ENCODE measurements at regions not wholly inside any gene's neighbourhood (a gene's known extent, or its start where the extent isn't known, plus 50 kb on each side); places are given as distances from the start of the nearest gene placed in this dataset.

DNA sequence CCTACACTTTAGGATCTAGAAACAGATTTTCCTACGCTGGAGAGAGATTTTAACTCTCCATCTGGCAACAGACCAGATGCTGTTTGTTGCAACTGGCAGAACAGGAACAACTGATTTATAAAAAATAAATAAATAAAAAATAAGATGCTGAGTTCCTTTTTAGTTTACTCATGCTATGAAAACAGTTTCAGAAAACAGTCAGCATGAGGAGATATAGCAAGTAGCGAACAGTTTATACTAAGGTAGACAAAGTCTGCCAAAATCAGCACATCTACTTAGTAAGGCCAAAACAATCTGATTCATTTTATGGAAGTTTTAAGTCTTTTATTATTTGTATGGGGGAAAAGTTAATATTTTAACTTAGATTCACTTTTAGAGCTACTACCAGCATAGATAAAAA is 974.0 kb upstream of the CNTNAP5 start:
- no peak for DNase-seq

DNA sequence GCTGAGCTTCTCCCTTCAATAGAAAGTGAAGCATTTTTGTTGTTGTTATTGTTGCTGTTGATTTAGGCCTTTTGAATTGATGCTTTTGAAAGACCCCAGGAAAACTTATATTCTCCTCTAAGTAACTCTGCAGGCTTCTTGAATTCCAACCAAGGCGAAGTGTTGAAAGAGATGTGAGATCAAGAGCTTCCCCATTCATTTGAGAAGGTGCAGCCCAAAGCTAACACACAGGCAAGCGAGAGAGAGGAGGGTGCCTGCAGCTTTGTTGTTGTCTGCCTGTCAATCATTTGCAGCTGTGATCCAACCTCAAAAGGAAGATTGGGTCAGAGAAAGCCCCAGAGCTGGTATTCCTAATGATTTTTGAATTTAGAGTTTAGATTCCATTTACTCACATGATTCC is 963.6 kb upstream of the CNTNAP5 start:
- no peak for TF ChIP-seq POLR2A (IDR thresholded peaks at IDR 0.05; ENCODE audit: low read length)
- no peak for TF ChIP-seq GATA1 (IDR thresholded peaks at IDR 0.05; ENCODE audit: low read depth, low read length)
- DNase-seq = no peak

More for the DNA sequence above, 974.0 kb upstream of the CNTNAP5 start:
- TF ChIP-seq POLR2A (IDR thresholded peaks at IDR 0.05; ENCODE audit: low read length) = no peak
- TF ChIP-seq GATA1 (IDR thresholded peaks at IDR 0.05; ENCODE audit: low read depth, low read length) = no peak

DNA sequence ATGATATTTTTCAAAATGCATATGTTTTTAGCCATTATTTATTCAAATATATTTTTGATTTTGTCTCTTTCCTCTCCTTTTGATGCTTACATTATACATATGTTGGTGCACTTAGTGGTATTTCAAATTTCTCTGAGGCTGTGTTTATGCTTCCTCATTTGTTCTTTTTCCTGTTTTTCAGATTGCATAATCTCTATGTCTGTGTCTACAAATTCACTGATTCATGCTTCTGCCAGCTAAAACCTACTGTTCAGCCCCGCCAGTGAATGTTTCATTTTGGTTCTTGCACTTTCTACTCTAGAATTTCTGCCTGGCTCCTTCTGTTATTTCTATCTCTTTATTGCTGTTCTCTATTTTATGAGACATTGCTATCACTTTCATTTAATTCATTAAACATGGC is 951.7 kb upstream of the CNTNAP5 start:
- TF ChIP-seq POLR2A (IDR thresholded peaks at IDR 0.05; ENCODE audit: low read length) (no peak), GATA1 (IDR thresholded peaks at IDR 0.05; ENCODE audit: low read depth, low read length) (no peak)
- no peak for DNase-seq

DNA sequence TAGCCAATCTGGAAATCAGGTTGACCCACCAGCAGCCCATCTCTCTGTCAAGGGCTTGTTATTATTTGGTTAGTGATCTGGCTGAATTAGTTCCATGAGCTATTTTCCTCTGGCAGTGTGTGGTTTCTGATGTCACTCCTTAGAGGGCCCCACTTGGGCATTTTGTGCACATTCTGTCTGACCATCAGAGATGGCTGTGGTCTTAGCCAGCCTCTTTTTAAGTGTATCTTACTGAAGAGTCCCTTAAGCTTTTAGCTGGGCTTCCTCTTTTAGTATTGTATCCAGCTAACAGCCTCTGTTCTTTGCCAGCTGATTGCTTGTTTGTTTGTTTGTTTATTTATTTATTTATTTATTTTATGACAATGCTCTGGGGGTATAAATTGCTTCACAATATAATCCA is 951.1 kb upstream of the CNTNAP5 start:
- TF ChIP-seq POLR2A (IDR thresholded peaks at IDR 0.05; ENCODE audit: low read length) (no peak), GATA1 (IDR thresholded peaks at IDR 0.05; ENCODE audit: low read depth, low read length) (no peak)
- no peak for DNase-seq

DNA sequence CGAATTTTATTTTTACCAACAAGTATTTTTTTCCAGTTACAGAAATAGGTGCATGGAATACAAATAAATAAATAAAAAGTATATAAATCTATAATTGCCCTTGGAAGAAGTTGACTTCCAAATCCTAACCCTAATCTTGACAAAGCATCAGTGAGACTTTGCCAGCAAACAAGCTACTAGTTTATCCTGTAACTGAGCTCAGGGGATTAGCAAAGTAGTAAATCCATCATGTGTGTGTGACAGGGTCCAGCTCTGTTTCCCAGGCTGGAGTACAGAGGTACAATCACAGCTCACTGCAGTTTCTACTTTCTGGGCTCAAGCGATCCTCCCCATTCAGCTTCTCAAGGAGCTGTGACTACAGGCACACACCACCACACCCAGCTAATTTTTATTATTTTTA is 948.0 kb upstream of the CNTNAP5 start:
- no peak for DNase-seq

DNA sequence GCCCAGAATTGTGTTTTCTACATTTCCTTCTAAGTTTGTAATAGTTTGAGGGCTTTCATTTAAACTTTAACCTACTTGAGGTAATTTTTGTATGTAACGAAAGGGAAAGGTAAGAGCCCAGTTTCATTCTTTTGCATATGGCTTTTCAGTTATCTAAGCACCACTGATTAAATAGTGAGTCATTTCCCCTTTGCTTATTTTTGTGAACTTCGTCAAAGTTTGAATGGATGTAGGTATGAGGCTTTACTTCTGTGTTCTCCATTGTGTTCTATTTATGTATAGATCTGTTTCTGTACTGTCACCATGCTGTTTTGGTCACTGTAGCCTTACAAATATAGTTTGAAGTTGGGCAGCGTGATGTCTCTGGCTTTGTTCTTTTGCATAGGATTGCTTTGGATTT is 944.8 kb upstream of the CNTNAP5 start:
- no peak for DNase-seq
- TF ChIP-seq POLR2A (IDR thresholded peaks at IDR 0.05; ENCODE audit: low read length) (no peak), GATA1 (IDR thresholded peaks at IDR 0.05; ENCODE audit: low read depth, low read length) (no peak)

More for the DNA sequence above, 948.0 kb upstream of the CNTNAP5 start:
- TF ChIP-seq POLR2A (IDR thresholded peaks at IDR 0.05; ENCODE audit: low read length) (no peak), GATA1 (IDR thresholded peaks at IDR 0.05; ENCODE audit: low read depth, low read length) (no peak)

DNA sequence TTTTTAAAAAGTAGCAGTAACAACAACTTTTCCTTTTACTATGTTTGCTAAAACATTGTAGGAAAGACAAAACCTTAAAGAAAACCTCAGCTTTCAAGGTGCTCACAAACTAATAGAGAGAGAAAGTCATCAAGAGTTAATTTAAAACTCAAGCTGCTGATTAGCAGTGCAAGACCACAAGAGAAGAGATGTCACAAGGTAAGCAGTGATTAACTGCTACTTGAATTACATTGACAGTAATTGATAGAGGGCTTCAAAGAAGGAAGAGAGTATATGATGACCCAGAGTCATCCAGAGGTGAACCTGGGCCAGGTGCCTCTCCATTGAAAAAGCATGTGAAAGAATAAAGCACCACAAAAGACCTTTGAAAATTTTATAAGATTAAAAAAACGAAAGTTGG is 939.6 kb upstream of the CNTNAP5 start:
- no peak for DNase-seq
- TF ChIP-seq POLR2A (IDR thresholded peaks at IDR 0.05; ENCODE audit: low read length) (no peak), GATA1 (IDR thresholded peaks at IDR 0.05; ENCODE audit: low read depth, low read length) (no peak)

DNA sequence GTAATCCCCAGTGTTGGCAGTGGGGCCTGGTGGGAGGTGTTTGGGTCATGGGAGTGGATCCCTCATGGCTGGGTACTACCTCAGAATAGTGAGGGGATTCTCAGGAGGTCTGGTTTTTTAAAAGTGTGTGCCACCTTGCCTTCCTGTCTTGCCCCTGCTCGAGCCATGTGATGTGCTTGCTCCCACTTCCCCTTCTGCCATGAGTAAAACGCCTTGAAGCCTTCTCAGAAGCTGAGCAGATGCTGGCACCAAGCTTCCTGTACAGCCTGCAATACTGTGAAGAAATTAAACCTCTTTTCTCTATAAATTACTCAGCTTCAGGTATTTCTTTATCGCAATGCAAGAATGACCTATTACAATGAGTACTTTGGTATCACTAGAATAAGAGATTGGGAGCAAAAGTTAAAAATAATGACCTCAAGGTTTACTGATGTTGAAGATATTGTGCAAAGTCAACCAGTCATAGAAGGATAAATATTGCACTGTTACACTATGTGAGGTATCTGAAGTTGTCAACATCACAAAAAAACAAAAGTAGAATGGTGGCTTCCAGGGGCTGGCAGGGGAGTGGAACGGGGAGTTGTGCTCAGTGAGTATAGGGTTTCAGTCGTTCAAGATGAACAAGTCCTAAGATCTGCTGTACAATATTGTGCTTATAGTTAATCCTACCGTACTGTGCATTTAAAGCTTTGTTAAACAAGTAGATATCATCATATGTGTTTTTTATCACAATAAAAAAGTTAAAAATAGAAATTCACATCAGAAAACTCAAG is 938.3 kb upstream of the CNTNAP5 start:
- TF ChIP-seq GATA1 (IDR thresholded peaks at IDR 0.05; ENCODE audit: low read depth, low read length) (no peak), POLR2A (IDR thresholded peaks at IDR 0.05; ENCODE audit: low read length) (no peak)
- DNase-seq = no peak

DNA sequence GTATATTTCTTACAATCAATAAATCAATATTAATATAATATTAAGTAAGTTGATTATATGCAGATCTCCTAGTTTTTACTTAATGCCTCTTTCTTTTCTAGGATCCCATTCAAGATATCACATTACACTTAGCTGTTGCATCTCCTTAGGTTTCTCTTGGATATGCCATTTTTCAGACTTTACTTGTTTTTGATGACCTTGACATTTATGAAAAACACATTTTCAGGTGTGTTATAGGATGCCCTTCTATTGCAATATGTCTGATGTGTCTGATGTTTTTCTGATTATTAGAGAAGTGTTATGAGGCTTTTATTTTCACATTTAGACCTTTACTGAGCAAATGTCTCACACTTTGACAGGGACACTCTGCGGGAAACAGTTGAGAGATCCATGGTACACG is 933.6 kb upstream of the CNTNAP5 start:
- DNase-seq = no peak
- TF ChIP-seq GATA1 (IDR thresholded peaks at IDR 0.05; ENCODE audit: low read depth, low read length) (no peak), POLR2A (IDR thresholded peaks at IDR 0.05; ENCODE audit: low read length) (no peak)

DNA sequence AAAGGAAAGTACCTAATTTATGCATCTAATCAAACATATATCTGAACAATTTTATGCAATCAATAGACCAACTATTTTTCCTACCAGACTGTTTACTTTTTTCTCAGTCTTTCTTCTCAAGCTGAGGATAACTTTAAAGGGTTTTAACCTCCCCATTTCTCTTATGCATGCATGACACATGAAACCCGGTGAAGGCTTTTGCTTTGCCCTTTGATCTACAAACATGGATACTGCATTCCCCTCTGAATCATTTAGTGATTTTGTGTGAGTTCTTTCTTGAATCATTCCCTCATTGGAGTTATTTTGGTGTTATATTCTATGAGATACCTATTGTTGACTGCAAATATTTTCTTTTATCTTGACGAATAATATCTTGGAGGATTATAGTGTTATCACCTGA is 931.9 kb upstream of the CNTNAP5 start:
- no peak for TF ChIP-seq POLR2A (IDR thresholded peaks at IDR 0.05; ENCODE audit: low read length)
- TF ChIP-seq GATA1 (IDR thresholded peaks at IDR 0.05; ENCODE audit: low read depth, low read length) = no peak
- DNase-seq = no peak

DNA sequence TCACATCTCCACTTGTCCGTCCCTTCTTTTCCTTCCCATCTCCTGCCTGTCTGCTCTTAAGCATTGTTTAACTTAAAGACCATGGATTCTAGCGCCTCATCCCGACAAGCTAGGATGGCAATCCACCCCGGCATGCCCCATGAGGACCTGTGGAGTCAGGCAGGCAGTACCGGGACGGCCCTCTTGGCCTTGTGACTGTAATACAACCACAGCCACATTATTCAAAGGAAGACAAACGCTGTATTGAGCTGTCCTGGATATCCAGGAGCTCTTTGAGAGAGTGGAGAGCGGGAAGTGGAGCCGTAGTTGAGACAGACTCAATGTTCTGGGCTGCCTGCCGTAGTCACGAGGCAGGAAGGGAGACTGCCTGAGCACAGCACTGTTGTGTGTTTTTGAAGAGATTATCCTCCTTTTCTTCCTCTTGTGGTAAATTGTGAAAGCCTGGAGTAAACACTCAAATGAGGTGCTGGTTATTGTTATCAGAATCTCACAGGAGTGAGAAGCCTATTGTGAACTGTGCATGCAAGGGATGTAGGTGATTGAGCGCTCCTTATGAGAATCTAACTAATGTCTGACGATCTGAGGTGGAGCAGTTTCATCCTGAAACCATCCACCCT is 929.8 kb upstream of the CNTNAP5 start:
- TF ChIP-seq POLR2A (IDR thresholded peaks at IDR 0.05; ENCODE audit: low read length) (no peak), GATA1 (IDR thresholded peaks at IDR 0.05; ENCODE audit: low read depth, low read length) (no peak)
- no peak for DNase-seq

DNA sequence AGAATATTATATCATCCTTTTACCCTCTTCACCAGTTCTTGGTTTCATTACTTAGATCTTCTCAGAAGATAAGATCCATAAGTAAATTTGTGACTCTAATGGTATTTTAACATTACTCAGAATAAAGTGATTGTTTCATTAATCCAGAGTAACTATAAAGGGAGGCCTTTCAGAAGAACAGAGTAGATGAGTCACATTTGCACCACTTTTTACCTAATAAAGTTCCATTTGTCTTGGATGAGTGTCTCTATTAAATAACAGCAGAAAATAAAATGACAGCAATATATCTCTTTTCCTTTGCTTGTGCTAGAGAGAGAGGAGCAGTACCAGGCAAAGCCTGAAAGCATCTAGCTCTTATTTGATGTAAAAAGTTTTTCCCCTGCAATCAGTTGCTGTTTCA is 926.5 kb upstream of the CNTNAP5 start:
- no peak for TF ChIP-seq POLR2A (IDR thresholded peaks at IDR 0.05; ENCODE audit: low read length)
- no peak for TF ChIP-seq GATA1 (IDR thresholded peaks at IDR 0.05; ENCODE audit: low read depth, low read length)
- DNase-seq = no peak

DNA sequence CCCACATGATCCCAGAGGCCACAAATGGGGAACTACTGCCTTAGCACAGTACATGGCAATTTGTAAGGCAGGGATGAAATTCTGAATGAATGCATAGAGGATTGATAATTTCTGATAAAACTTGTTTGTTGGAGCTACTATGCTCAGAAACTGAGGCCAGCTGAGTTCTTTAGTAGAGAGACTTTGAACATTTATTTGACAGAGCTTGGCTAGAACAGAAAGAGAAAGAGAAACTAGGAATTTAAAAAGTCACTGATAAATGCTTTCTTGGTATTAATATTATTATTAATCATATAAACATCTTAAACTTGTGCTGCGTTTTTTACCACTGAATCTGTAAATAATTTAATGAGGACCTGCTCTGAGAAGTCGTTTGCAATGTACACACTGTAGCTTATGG is 923.7 kb upstream of the CNTNAP5 start:
- TF ChIP-seq GATA1 (IDR thresholded peaks at IDR 0.05; ENCODE audit: low read depth, low read length) (no peak), POLR2A (IDR thresholded peaks at IDR 0.05; ENCODE audit: low read length) (no peak)
- no peak for DNase-seq

DNA sequence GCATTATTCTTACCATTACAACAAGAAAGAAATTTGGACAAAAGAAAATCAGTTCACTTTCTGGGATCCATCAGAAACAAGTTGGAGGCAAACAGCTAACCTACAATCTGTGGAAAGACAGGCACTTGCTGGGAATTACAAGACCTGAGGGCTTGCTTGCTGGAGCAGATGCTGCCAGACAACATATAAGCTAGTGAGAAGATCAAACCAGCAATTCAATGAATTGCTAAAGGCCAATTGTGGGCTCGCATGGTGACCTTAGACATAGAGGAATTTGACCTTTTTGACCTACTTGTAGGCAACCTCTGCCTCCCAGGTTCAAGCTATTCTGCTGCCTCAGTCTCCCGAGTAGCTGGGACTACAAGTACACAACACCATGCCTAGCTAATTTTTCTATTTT is 921.2 kb upstream of the CNTNAP5 start:
- no peak for TF ChIP-seq GATA1 (IDR thresholded peaks at IDR 0.05; ENCODE audit: low read depth, low read length)
- TF ChIP-seq POLR2A (IDR thresholded peaks at IDR 0.05; ENCODE audit: low read length) = no peak
- no peak for DNase-seq

DNA sequence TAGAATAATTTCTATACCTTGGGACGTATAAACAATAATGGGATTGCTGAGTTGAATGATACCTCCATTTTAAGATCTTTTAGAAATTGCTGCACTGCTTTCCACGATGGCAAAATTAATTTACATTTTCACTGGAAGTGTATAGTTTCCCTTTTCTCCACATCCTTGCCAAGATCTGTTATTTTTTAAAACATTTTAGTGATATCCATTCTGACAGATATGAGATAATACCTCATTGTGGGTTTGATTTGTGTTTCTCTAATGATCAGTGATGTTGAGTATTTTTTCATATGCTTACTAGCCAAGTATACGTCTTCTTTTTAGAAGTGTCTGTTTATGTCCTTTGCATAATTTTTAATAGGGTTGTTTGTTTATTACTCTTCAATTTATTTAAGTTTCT is 908.5 kb upstream of the CNTNAP5 start:
- DNase-seq = no peak
- TF ChIP-seq POLR2A (IDR thresholded peaks at IDR 0.05; ENCODE audit: low read length) = no peak
- no peak for TF ChIP-seq GATA1 (IDR thresholded peaks at IDR 0.05; ENCODE audit: low read depth, low read length)
